ENCODE measurements at regions not wholly inside any gene's neighbourhood (a gene's known extent, or its start where the extent isn't known, plus 50 kb on each side); places are given as distances from the start of the nearest gene placed in this dataset.
"Not testable (repeated sequence)": the region's sequence is repeated elsewhere in the genome, so short reads cannot be mapped to it uniquely, and the experiment has no call there.

- no peak for DNase-seq
Measured at GRCh38 chr6:4280707-4281106, 145.3 kb upstream of the ECI2 start.

DNA sequence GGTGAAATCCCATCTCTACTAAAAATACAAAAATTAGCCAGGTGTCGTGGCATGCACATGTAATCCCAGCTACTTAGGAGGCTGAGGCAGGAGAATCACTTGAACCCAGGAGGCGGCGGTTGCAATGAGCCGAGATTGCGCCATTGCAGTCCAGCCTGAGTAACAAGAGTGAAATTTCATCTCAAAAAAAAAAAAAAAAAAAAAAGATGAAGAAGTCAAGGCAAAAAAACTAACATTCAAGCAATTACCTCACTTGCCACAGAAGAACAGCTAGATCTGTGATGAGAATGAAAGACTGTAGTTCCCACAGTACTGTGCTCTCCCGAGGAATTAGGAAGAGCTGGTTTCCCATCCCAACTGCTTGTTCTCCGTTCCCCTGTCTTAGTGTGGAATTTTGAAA is 144.7 kb upstream of the ECI2 start:
- no peak for DNase-seq

- no peak for DNase-seq
Measured at GRCh38 chr6:4274382-4275082, 139.2 kb upstream of the ECI2 start.

GRCh38 chr6:4272996-4273395 is 137.6 kb upstream of the ECI2 start:
- no peak for DNase-seq

DNA sequence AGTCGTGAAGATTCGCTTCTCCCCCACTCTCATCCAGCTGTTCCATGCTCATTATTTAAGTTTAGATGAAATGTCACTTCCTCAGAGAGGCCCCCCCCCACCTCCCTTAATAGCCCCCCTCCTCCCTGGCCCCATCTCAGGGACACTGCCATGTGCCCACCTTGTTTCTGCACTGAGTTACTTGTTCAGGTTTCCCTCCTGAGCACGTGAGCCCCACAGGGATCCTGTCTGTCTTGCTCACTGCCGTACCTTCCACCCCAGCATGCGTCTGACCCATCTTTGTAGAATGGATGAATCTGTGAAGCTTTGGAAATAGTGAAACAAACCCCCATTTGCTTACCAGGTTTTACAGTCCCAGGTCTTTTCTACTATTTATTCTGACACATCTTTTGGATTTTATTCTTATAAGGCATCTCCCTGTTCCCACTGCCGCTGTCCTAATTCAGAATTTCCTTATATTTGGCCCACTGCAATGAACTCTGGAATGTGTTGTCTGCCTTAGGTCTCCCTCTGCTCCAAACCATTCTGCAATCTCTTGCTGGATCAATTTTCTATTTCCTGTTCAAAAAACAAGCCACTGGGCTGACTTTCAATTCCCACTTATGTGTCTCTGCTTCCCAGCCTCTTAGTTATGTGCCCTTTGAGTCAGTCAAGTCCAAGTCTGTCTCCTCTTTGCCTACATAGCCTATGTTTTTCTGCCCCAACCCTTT is 136.5 kb upstream of the ECI2 start:
- no peak for DNase-seq

- no peak for DNase-seq
Measured at GRCh38 chr6:4270776-4271175, 135.4 kb upstream of the ECI2 start.

GRCh38 chr6:4270001-4270400 is 134.6 kb upstream of the ECI2 start:
- no peak for DNase-seq

DNA sequence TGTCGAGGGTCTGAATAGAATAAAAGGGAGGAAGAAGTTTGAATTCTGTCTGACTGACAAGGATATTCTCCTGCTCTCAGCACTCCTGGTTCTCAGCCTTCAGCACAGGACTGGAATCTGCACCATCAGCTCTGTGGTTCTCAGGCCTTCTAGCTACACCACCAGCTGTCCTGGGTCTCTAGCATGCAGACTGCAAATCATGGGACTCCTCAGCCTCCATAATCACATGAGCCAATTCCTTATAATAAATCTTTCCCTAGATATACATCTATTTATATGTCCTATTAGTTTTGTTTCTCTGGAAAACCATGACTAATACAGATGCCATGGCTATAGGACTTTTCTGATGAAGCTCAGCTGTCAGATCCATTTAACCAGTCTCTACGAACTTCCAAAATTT is 132.8 kb upstream of the ECI2 start:
- no peak for DNase-seq

- no peak for DNase-seq
Measured at GRCh38 chr6:4265740-4266139, 130.4 kb upstream of the ECI2 start.

GRCh38 chr6:4264601-4265000 is 129.2 kb upstream of the ECI2 start:
- DNase-seq: no peak

GRCh38 chr6:4264081-4264480 is 128.7 kb upstream of the ECI2 start:
- no peak for DNase-seq

GRCh38 chr6:4262526-4262925 is 127.2 kb upstream of the ECI2 start:
- DNase-seq: no peak

DNA sequence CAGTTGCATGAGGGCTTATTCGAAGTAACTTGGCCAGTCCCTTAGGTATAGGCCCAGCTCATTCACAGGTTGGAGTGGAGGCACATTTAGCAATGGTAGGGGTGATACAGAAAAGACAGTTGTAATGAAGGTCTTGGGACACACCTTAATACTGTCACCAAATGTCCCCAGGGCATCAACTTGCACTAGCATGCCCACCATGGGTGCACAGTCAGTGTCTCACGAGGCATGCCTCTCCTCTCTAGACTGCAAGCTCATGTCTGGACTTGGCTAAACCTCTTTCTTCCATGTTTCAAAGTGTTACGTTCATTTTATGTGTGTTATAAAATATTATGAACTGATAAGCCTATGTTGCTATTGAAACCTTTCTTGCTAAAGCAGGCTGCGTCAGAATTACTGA is 124.0 kb upstream of the ECI2 start:
- DNase-seq: no peak

- DNase-seq: no peak
Measured at GRCh38 chr6:4258733-4259132, 123.4 kb upstream of the ECI2 start.

DNA sequence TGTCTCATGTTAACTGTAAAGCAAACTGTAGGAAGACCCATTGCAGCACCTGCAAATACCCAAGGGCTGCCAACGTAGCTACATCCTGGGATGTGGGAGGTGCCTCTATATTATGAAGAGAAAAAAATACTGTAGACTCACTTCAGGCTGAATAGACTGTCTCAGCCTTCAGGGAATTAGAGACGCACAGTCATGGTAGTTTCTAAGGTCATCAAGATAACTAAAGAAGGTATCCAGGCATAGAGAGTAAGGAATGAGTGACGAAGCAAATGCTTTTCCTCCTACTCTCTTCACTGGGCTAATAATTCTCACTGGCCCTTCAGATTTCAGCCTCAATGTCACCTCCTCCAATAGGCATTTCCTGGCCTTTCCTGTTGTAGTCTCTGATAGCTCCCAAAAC is 121.6 kb upstream of the ECI2 start:
- no peak for DNase-seq

DNA sequence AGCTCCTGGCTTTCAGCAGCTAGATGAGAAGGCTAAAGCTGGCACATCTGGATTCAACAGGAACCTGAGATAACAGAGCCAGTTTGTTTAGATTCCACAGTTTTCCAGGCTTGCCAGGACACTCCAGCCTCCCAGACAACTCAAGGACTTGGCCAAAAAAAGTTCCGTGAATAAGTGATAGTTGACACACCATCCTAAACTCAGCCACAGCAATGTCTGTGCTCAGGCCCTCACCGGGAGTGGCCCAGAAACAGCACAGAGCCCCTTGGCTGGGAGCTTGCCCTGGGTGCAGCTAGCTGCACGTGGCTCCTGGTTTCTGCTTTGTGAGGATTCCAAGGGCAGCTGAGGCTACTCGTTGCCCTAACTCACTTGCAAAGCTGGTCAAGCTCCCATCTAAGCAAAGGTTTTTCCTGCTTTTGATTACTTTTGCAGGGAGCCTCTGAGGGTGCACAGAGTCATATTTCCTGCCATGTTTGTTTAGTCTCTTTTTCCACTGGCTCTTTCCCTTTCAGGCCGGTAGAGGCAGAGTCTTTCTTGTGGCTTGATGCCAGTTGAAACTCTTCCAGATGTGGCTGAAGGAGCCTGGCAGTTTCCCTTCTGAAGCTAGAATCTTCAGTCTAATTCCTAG is 118.3 kb upstream of the ECI2 start:
- no peak for DNase-seq

- DNase-seq: not testable (repeated sequence)
Measured at GRCh38 chr6:4252445-4252844, 117.1 kb upstream of the ECI2 start.

DNA sequence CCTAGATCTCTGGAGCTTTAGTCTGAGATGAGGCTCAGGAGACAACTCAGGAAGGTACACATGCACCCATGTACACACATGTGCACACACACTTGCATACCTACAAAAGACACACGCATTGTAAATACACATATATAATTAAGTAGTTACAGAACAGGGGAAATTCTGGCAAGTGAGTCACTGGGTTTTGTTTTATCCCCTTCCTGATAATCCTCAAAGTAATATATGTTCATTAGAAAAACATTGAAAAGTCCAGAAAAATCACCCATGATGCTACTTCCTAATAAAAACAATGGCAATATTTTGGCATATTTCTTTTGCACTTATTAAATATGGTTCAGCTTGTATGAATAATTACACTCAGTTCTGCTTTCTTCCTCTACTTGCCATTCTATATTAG is 115.3 kb upstream of the ECI2 start:
- DNase-seq: no peak

GRCh38 chr6:4243832-4244231 is 108.5 kb upstream of the ECI2 start:
- not testable (repeated sequence) for DNase-seq

- DNase-seq: no peak
Measured at GRCh38 chr6:4243237-4243636, 107.9 kb upstream of the ECI2 start.

DNA sequence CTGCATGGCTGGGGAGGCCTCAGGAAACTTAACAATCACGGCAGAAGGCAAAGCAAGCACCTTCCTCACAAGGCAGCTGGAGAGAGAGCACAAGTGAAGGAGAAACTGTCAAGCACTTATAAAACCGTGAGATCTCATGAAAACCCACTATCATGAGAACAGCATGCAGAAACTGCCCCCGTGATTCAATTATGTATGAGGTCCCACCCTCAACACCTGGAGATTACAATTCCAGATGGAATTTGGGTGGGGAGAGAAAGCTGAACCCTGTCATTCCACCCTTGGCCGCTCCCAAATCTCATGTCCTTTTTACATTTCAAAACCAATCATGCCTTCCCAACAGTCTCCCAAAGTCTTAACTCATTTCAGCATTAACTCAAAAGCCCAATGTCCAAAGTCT is 107.2 kb upstream of the ECI2 start:
- no peak for DNase-seq

GRCh38 chr6:4240148-4240547 is 104.8 kb upstream of the ECI2 start:
- no peak for DNase-seq

DNA sequence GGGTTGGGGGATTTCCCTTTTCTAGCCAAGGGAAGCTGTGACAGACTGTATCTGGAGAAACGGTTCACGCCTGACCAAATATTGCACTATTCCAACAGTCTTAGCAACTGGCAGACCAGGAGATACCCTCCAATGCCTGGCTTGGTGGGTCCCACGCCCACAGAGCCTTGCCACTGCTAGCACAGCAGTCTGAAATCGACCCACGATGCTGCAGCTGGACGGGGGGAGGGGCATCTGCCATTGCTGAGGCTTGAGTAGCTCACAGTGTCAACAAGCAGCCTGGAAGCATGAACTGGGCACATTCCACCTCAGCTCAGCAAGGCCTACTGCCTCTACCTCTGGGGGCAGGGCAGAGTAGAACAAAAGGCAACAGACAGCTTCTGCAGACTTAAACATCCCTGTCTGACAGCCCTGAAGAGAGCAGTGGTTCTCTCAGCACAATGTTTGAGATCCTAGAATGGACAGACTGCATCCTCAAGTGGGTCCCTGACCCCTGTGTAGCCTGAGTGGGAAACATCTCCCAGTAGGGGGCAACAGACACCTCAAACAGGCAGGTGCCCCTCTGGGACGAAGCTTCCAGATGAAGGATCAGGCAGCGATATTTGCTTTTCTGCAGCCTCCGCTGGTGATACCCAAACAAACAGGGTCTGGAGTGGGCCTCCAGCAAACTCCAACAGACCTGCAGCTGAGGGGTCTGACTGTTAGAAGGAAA is 89.9 kb upstream of the ECI2 start:
- DNase-seq: no peak

All from activated T-cell treated with anti-CD3 and anti-CD28 coated beads, Interleukin-2, amount 50 U/mL, for 48 hours (primary cell).